ENCODE measurements at regions not wholly inside any gene's neighbourhood (a gene's known extent, or its start where the extent isn't known, plus 50 kb on each side); places are given as distances from the start of the nearest gene placed in this dataset.

- no peaks in the 10 kb centered on the region for H4K20me1 ChIP-seq (ENCODE audit: control insufficient read depth, extremely low read depth, insufficient read depth, low read length)
- no peaks in the 10 kb centered on the region for H3K9me3 ChIP-seq (ENCODE audit: control insufficient read depth, insufficient read depth, low read depth, low read length)
- H3K4me3 ChIP-seq (replicated peaks in 1 of 4; ENCODE audit: control extremely low read depth in 1 of 4, insufficient read depth in 1 of 4, low read depth in 3 of 4, low read length in 4 of 4): no peak overlapping the region
- no peak overlapping the region for H3K4me2 ChIP-seq (ENCODE audit: extremely low read depth, insufficient read depth, low read length)
- H3K36me3 ChIP-seq (ENCODE audit: control insufficient read depth, insufficient read depth, low read length): no peaks in the 10 kb centered on the region
- no peaks in the 10 kb centered on the region for H3K27me3 ChIP-seq (ENCODE audit: control insufficient read depth, insufficient read depth, low read length)
- no peaks in the 10 kb centered on the region for H3K4me1 ChIP-seq (ENCODE audit: control insufficient read depth, extremely low read depth, insufficient read depth, low read length)
- H2AFZ ChIP-seq (ENCODE audit: low read length): no peak overlapping the region
- DNase-seq (ENCODE audit: low read depth in 2 of 2): no peak
- H3K9ac ChIP-seq (ENCODE audit: insufficient read depth, low read length): no peak overlapping the region
- H3K79me2 ChIP-seq (ENCODE audit: control insufficient read depth, insufficient read depth, low read length): no peaks in the 10 kb centered on the region
- no peak for TF ChIP-seq CTCF (conservative IDR thresholded peaks at IDR 0.05 in 1 of 2, IDR thresholded peaks at IDR 0.05 in 1 of 2; ENCODE audit: low read depth in 1 of 2, low read length in 2 of 2)
- TF ChIP-seq EZH2 (IDR thresholded peaks at IDR 0.05; ENCODE audit: low read length, missing control alignments): no peak
- no peak overlapping the region for H3K27ac ChIP-seq (ENCODE audit: insufficient read depth, low read length)
Measured at GRCh38 chr18:61167902-61168301, 165.3 kb upstream of the CDH20 start.

- no peak overlapping the region for H3K4me3 ChIP-seq (replicated peaks in 1 of 4; ENCODE audit: control extremely low read depth in 1 of 4, insufficient read depth in 1 of 4, low read depth in 3 of 4, low read length in 4 of 4)
- H3K27me3 ChIP-seq (ENCODE audit: control insufficient read depth, insufficient read depth, low read length): no peaks in the 10 kb centered on the region
- no peaks in the 10 kb centered on the region for H3K9me3 ChIP-seq (ENCODE audit: control insufficient read depth, insufficient read depth, low read depth, low read length)
- no peak overlapping the region for H3K9ac ChIP-seq (ENCODE audit: insufficient read depth, low read length)
- H3K4me1 ChIP-seq (ENCODE audit: control insufficient read depth, extremely low read depth, insufficient read depth, low read length): no peaks in the 10 kb centered on the region
- H3K4me2 ChIP-seq (ENCODE audit: extremely low read depth, insufficient read depth, low read length): no peak overlapping the region
- TF ChIP-seq CTCF (conservative IDR thresholded peaks at IDR 0.05 in 1 of 2, IDR thresholded peaks at IDR 0.05 in 1 of 2; ENCODE audit: low read depth in 1 of 2, low read length in 2 of 2) (no peak), EZH2 (IDR thresholded peaks at IDR 0.05; ENCODE audit: low read length, missing control alignments) (no peak)
- no peaks in the 10 kb centered on the region for H3K36me3 ChIP-seq (ENCODE audit: control insufficient read depth, insufficient read depth, low read length)
- H3K79me2 ChIP-seq (ENCODE audit: control insufficient read depth, insufficient read depth, low read length): no peaks in the 10 kb centered on the region
- H4K20me1 ChIP-seq (ENCODE audit: control insufficient read depth, extremely low read depth, insufficient read depth, low read length): no peaks in the 10 kb centered on the region
- H2AFZ ChIP-seq (ENCODE audit: low read length): no peak overlapping the region
- DNase-seq (ENCODE audit: low read depth in 2 of 2): no peak
- H3K27ac ChIP-seq (ENCODE audit: insufficient read depth, low read length): no peak overlapping the region
Measured at GRCh38 chr18:61169386-61169785, 163.8 kb upstream of the CDH20 start.

GRCh38 chr18:61172624-61173023 is 160.6 kb upstream of the CDH20 start:
- H3K27ac ChIP-seq (ENCODE audit: insufficient read depth, low read length): no peak overlapping the region
- H3K36me3 ChIP-seq (ENCODE audit: control insufficient read depth, insufficient read depth, low read length): no peaks in the 10 kb centered on the region
- no peak for TF ChIP-seq CTCF (conservative IDR thresholded peaks at IDR 0.05 in 1 of 2, IDR thresholded peaks at IDR 0.05 in 1 of 2; ENCODE audit: low read depth in 1 of 2, low read length in 2 of 2)
- no peak for TF ChIP-seq EZH2 (IDR thresholded peaks at IDR 0.05; ENCODE audit: low read length, missing control alignments)
- H4K20me1 ChIP-seq (ENCODE audit: control insufficient read depth, extremely low read depth, insufficient read depth, low read length): no peaks in the 10 kb centered on the region
- DNase-seq (ENCODE audit: low read depth in 2 of 2): no peak
- no peaks in the 10 kb centered on the region for H3K27me3 ChIP-seq (ENCODE audit: control insufficient read depth, insufficient read depth, low read length)
- no peaks in the 10 kb centered on the region for H3K4me1 ChIP-seq (ENCODE audit: control insufficient read depth, extremely low read depth, insufficient read depth, low read length)
- H3K4me3 ChIP-seq (replicated peaks in 1 of 4; ENCODE audit: control extremely low read depth in 1 of 4, insufficient read depth in 1 of 4, low read depth in 3 of 4, low read length in 4 of 4): no peak overlapping the region
- H3K79me2 ChIP-seq (ENCODE audit: control insufficient read depth, insufficient read depth, low read length): no peaks in the 10 kb centered on the region
- no peak overlapping the region for H2AFZ ChIP-seq (ENCODE audit: low read length)
- H3K4me2 ChIP-seq (ENCODE audit: extremely low read depth, insufficient read depth, low read length): no peak overlapping the region
- no peak overlapping the region for H3K9ac ChIP-seq (ENCODE audit: insufficient read depth, low read length)
- no peaks in the 10 kb centered on the region for H3K9me3 ChIP-seq (ENCODE audit: control insufficient read depth, insufficient read depth, low read depth, low read length)

All from fibroblast of lung (primary cell).